ENCODE measurements at regions not wholly inside any gene's neighbourhood (a gene's known extent, or its start where the extent isn't known, plus 50 kb on each side); places are given as distances from the start of the nearest gene placed in this dataset.

DNA sequence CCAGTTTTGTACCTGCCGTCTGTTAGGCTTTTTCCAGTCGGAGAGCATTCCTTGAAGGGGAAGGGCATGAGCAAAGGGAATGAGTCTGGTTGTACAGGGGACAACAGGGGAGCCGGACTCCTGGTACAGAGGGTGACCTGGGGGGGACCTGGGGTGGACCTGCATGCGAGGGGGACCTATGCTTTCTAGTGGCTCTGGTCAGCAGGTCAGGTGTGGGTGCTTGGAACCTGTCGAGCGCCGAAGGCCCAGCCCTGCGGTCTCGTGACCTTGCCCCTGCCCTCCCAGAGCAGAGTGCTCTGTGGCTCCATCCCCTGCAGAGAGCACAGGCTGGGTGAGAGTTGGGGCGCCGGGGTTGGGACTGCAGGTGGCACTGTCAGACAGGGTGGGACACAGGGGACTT lies 96.7 kb upstream of the ASAP2 start:
- peaks cover 9% of the 10 kb centered on the region for H3K4me1 ChIP-seq (ENCODE audit: control insufficient read depth, insufficient read depth, low read length)
- no peaks in the 10 kb centered on the region for H3K36me3 ChIP-seq (ENCODE audit: control insufficient read depth, insufficient read depth, low read length)
- intact Hi-C loops (cut with micrococcal nuclease; ENCODE audit: unreplicated experiment): no loop called here
- ChIA-PET POLR2A (no interaction called here), CTCF (no interaction called here)
- in situ Hi-C loops (cut with HindIII; ENCODE audit: low pct_unique_long_range_greater_than_20kb, low sequenced_read_pairs): no loop called here
- TF ChIP-seq TCF7L2 (IDR thresholded peaks at IDR 0.05; ENCODE audit: low read depth, low read length) (no peak), POLR2AphosphoS5 (IDR thresholded peaks at IDR 0.05; ENCODE audit: low read depth, low read length) (no peak), SIN3A (IDR thresholded peaks at IDR 0.05; ENCODE audit: borderline replicate concordance, insufficient read depth, low read depth, low read length) (no peak)
- TF ChIP-seq, protein P1, sequence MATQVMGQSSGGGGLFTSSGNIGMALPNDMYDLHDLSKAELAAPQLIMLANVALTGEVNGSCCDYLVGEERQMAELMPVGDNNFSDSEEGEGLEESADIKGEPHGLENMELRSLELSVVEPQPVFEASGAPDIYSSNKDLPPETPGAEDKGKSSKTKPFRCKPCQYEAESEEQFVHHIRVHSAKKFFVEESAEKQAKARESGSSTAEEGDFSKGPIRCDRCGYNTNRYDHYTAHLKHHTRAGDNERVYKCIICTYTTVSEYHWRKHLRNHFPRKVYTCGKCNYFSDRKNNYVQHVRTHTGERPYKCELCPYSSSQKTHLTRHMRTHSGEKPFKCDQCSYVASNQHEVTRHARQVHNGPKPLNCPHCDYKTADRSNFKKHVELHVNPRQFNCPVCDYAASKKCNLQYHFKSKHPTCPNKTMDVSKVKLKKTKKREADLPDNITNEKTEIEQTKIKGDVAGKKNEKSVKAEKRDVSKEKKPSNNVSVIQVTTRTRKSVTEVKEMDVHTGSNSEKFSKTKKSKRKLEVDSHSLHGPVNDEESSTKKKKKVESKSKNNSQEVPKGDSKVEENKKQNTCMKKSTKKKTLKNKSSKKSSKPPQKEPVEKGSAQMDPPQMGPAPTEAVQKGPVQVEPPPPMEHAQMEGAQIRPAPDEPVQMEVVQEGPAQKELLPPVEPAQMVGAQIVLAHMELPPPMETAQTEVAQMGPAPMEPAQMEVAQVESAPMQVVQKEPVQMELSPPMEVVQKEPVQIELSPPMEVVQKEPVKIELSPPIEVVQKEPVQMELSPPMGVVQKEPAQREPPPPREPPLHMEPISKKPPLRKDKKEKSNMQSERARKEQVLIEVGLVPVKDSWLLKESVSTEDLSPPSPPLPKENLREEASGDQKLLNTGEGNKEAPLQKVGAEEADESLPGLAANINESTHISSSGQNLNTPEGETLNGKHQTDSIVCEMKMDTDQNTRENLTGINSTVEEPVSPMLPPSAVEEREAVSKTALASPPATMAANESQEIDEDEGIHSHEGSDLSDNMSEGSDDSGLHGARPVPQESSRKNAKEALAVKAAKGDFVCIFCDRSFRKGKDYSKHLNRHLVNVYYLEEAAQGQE (IDR thresholded peaks at IDR 0.05; ENCODE audit: insufficient read depth in 1 of 2, low read depth in 2 of 2, low read length in 1 of 2): no peak
- TF ChIP-seq, protein P2, sequence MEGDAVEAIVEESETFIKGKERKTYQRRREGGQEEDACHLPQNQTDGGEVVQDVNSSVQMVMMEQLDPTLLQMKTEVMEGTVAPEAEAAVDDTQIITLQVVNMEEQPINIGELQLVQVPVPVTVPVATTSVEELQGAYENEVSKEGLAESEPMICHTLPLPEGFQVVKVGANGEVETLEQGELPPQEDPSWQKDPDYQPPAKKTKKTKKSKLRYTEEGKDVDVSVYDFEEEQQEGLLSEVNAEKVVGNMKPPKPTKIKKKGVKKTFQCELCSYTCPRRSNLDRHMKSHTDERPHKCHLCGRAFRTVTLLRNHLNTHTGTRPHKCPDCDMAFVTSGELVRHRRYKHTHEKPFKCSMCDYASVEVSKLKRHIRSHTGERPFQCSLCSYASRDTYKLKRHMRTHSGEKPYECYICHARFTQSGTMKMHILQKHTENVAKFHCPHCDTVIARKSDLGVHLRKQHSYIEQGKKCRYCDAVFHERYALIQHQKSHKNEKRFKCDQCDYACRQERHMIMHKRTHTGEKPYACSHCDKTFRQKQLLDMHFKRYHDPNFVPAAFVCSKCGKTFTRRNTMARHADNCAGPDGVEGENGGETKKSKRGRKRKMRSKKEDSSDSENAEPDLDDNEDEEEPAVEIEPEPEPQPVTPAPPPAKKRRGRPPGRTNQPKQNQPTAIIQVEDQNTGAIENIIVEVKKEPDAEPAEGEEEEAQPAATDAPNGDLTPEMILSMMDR (IDR thresholded peaks at IDR 0.05): no peak
- no peaks in the 10 kb centered on the region for H3K9me3 ChIP-seq (ENCODE audit: control insufficient read depth, insufficient read depth, low read depth, low read length)
- H3K4me3 ChIP-seq (ENCODE audit: low read depth in 2 of 2, low read length in 2 of 2): no peak overlapping the region
- no peak overlapping the region for H3K27ac ChIP-seq (ENCODE audit: low read length)
- no peaks in the 10 kb centered on the region for H3K27me3 ChIP-seq (ENCODE audit: control insufficient read depth, insufficient read depth, low read length)
- ATAC-seq: no peak
- no TSS peak for BruUV-seq (replicated peaks)
- DNase-seq (ENCODE audit: low read depth, low spot score): no peak

DNA sequence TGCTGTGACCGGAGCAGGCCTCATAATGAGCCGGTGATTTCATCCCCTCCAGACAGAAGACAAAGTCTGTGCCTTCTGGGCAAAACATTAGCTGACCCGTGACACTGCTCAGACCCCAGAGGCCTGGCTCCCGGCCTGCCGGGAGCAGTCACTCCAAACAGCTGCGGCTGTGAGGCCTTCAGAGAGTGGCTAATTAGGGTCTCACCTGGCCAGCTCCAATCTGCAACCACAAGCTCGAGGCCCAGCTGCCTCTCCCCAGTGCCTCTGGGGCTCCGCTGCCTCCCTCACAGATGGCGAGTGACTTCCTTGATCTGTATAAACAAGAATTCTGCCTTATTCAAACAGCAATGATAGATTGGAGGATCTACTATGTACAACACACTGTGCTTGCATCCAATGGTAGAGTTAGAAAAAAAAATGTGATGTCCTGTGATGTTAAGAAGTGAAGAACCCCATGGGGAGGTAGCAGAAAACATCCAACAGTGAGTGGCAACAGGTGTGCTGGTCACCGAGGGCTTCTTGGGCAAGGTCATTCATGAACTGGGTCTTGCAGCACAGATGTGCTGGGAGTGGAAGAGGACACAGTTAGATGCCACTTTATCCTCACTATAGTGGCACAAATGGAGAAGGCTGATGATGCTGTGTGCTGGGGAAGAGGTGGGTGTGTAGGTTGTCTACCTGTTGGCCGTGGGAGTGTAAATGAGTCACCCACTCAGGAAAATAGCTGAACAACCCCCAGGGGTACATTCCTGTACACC lies 98.2 kb upstream of the ASAP2 start:
- H3K4me3 ChIP-seq (ENCODE audit: low read depth in 2 of 2, low read length in 2 of 2): no peak overlapping the region
- H3K27ac ChIP-seq (ENCODE audit: low read length): no peak overlapping the region
- BruUV-seq (replicated peaks): no TSS peak
- in situ Hi-C loops (cut with HindIII; ENCODE audit: low pct_unique_long_range_greater_than_20kb, low sequenced_read_pairs): no loop called here
- no peaks in the 10 kb centered on the region for H3K27me3 ChIP-seq (ENCODE audit: control insufficient read depth, insufficient read depth, low read length)
- DNase-seq (ENCODE audit: low read depth, low spot score) (no peak), ATAC-seq (no peak)
- CTCF ChIA-PET: no interaction called here
- intact Hi-C loops (cut with micrococcal nuclease; ENCODE audit: unreplicated experiment): no loop called here
- H3K9me3 ChIP-seq (ENCODE audit: control insufficient read depth, insufficient read depth, low read depth, low read length): no peaks in the 10 kb centered on the region
- H3K36me3 ChIP-seq (ENCODE audit: control insufficient read depth, insufficient read depth, low read length): no peaks in the 10 kb centered on the region
- peaks cover 9% of the 10 kb centered on the region for H3K4me1 ChIP-seq (ENCODE audit: control insufficient read depth, insufficient read depth, low read length)
- POLR2A ChIA-PET: no interaction called here
- no peak for TF ChIP-seq POLR2AphosphoS5 (IDR thresholded peaks at IDR 0.05; ENCODE audit: low read depth, low read length)
- TF ChIP-seq, protein P2 (IDR thresholded peaks at IDR 0.05): no peak
- no peak for TF ChIP-seq SIN3A (IDR thresholded peaks at IDR 0.05; ENCODE audit: borderline replicate concordance, insufficient read depth, low read depth, low read length)
- no peak for TF ChIP-seq TCF7L2 (IDR thresholded peaks at IDR 0.05; ENCODE audit: low read depth, low read length)
- TF ChIP-seq, protein P1 (IDR thresholded peaks at IDR 0.05; ENCODE audit: insufficient read depth in 1 of 2, low read depth in 2 of 2, low read length in 1 of 2): no peak
